ENCODE measurements at regions not wholly inside any gene's neighbourhood (a gene's known extent, or its start where the extent isn't known, plus 50 kb on each side); places are given as distances from the start of the nearest gene placed in this dataset.

DNA sequence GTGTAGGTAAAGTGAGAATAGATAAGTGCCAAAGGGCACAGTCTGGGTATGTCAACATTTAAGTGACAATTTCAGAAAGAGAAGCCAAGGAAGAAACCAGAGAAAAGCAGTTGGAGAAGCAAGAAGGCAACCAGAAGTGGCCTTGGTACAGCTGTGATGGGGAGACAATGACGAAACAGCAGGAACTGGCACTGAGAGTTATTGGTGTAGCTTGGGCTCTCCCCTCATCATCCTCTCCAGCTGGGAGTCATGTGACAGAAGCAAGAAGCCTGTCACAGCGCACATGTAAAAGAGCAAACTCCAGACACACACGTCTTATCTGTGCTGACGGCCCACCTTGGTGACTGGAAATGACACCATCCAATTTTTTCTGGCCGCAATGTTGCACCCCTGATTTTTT is 203.3 kb upstream of the NUDT4 start:
- TF ChIP-seq, protein P1, sequence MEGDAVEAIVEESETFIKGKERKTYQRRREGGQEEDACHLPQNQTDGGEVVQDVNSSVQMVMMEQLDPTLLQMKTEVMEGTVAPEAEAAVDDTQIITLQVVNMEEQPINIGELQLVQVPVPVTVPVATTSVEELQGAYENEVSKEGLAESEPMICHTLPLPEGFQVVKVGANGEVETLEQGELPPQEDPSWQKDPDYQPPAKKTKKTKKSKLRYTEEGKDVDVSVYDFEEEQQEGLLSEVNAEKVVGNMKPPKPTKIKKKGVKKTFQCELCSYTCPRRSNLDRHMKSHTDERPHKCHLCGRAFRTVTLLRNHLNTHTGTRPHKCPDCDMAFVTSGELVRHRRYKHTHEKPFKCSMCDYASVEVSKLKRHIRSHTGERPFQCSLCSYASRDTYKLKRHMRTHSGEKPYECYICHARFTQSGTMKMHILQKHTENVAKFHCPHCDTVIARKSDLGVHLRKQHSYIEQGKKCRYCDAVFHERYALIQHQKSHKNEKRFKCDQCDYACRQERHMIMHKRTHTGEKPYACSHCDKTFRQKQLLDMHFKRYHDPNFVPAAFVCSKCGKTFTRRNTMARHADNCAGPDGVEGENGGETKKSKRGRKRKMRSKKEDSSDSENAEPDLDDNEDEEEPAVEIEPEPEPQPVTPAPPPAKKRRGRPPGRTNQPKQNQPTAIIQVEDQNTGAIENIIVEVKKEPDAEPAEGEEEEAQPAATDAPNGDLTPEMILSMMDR (IDR thresholded peaks at IDR 0.05), result no peak
- TF ChIP-seq POLR2A (IDR thresholded peaks at IDR 0.05), result no peak

Measured in uterus (tissue), 2 donors.